ENCODE measurements at regions not wholly inside any gene's neighbourhood (a gene's known extent, or its start where the extent isn't known, plus 50 kb on each side); places are given as distances from the start of the nearest gene placed in this dataset.
A peak's percentile ranks its signal among the peaks of the same experiment; 100 is the strongest.

DNA sequence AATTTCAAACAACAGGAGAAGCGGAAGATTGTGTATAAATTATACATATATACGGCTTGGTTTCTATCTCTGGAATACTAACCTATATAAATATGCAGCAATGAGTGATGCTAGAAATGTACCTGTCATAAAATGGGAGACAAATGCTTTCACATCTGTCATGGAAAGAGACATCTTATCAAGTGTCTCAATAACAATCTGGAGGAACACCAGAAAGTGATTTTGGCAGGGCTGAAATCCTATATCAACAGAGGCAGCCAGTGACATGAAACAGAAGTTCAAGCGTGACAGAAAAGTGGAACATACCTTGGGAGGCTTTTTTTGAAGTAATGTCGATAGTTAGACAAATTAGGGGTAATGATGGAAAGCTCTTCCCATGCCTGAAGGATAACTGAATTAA is 834.6 kb downstream of the JRKL start:
- FAIRE-seq = no peak
- DNase-seq (ENCODE audit: insufficient read length, low spot score) = no peak

- FAIRE-seq (no peak), DNase-seq (ENCODE audit: insufficient read length, low spot score) (no peak)
Observed at GRCh38 chr11:97225794-97226193, 836.0 kb downstream of the JRKL start.

- DNase-seq (ENCODE audit: insufficient read length, low spot score) = no peak
- no peak for FAIRE-seq
Observed at GRCh38 chr11:97229936-97230335, 840.1 kb downstream of the JRKL start.

DNA sequence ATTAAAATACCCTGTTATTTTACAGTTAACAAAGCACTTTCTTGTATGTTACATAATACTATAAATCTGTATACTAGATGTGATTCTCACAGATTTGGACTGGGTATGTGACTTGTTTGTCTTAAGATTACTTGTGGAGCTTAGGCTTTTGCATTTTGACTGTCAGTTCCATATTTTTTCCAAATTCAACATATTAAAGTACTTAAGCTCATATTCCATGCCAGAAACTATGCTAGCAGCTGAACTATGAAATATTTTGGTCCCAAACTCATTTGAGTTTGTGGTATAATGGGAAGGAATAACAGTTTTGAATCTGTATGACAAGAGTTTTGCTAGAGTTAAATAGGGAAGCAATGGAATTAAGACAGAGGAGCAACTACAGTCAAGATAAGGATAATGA is 841.4 kb downstream of the JRKL start:
- FAIRE-seq = no peak
- DNase-seq (ENCODE audit: insufficient read length, low spot score) = no peak

DNA sequence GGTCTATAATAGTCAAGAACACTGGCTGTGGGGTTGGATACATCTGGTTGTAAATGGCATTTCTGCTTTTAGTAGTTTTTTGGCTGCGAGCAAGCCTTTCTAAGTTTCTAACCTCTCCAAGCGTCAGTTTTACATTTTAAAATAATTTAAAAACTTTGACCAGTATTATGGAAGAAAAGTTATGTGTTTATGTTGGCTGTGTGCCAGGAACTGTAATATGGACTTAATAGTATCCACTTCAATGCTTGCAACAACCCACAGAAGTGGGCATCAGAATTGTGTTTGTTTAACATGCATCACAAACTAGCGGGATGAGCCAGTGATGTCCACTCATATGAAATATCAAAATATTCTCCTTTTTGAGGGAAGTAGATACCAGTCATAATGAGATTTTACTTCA is 844.2 kb downstream of the JRKL start:
- DNase-seq (ENCODE audit: insufficient read length, low spot score) (no peak), FAIRE-seq (no peak)

- DNase-seq (ENCODE audit: insufficient read length, low spot score) = no peak
- FAIRE-seq = no peak
Observed at GRCh38 chr11:97237151-97237550, 847.3 kb downstream of the JRKL start.

- FAIRE-seq = no peak
- no peak for DNase-seq (ENCODE audit: insufficient read length, low spot score)
Observed at GRCh38 chr11:97247601-97248000, 857.8 kb downstream of the JRKL start.

DNA sequence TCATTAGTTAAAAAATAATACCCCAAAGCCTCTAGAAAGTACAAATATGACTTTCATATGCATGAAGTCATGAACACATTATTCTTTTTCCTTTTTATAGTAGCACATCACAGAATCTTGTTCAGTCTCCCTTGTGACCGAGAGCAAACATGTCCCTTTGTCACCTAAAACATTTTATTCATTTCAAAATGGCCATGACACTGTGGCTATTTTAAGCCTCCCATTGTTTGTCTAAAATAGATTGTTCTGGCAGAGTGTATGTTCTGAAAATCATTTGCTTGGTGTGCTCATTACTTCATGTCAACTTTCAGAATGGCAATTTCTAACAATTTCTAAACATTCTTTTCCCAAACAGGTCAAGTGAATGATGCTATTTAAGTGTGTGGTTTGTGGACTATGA is 865.0 kb downstream of the JRKL start:
- no peak for FAIRE-seq

DNA sequence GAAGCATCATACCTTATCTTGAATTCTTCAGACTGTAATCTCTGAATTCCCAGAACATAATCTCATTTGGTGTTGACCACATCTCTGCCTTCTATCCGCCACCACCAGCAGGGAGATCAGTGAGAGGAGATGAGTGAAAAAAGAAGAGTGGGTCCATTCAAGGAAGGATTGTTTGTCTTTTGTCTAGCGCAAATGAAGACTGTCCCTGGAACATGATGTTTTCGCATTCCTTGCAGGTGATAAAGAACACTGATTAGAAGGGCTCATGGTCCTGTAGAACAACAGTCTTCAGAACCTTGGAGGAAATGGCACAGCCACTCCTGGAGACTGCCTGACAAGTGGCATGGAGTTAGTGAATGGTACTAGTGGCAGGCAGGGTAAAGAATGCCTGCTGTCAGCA is 869.6 kb downstream of the JRKL start:
- no peak for DNase-seq (ENCODE audit: insufficient read length, low spot score)
- no peak for FAIRE-seq

More for the DNA sequence above, 865.0 kb downstream of the JRKL start:
- DNase-seq (ENCODE audit: insufficient read length, low spot score) = no peak

GRCh38 chr11:97259884-97260283 is 870.1 kb downstream of the JRKL start:
- no peak for DNase-seq (ENCODE audit: insufficient read length, low spot score)
- no peak for FAIRE-seq

GRCh38 chr11:97263183-97263858 is 873.5 kb downstream of the JRKL start:
- FAIRE-seq (no peak), DNase-seq (ENCODE audit: insufficient read length, low spot score) (no peak)

DNA sequence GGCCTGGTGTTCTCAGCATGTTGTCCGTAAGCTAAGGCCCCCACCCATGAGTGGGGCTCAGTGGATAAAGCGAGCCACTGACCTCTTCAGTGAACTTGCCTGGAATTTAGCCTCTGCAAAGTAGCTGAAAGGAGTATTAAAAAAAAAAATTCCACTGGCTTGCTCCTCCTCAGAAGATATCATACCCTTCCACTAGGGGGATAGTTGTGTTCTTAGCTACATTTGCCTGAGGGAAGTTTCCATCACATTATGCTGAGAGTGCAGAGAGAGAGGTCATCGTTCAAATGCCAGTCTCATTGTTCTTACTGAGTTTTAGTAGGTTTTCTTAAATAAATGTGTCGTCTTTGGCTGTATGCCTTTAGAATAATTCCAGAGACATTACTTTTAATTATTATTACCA is 879.7 kb downstream of the JRKL start:
- FAIRE-seq = no peak
- peak; percentile 2 for DNase-seq (ENCODE audit: insufficient read length, low spot score)

DNA sequence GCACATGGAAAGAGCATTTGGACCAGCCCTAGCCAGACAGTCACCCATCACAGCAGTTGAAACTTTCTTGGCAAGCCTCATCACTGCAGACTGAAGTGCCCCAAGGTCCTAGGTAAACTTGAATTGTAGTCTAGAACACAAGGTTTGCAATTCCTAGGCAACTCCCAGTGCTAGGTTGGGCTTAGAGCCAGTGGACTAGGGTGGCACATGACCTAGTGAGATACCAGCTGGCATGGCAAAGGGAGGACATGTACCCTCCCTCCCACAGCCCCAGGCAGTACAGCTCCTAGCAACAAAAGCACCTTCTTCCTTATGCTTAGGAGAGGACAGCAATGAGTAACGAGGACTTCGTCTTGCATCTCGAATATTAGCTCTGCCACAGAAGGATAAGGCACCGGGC is 889.5 kb downstream of the JRKL start:
- FAIRE-seq = no peak

GRCh38 chr11:97280347-97280746 is 890.5 kb downstream of the JRKL start:
- DNase-seq (ENCODE audit: insufficient read length, low spot score) (no peak), FAIRE-seq (no peak)

More for the DNA sequence above, 889.5 kb downstream of the JRKL start:
- no peak for DNase-seq (ENCODE audit: insufficient read length, low spot score)

- no peak for FAIRE-seq
- no peak for DNase-seq (ENCODE audit: insufficient read length, low spot score)
Observed at GRCh38 chr11:97289823-97290222, 900.0 kb downstream of the JRKL start.

- DNase-seq (ENCODE audit: insufficient read length, low spot score) (no peak), FAIRE-seq (no peak)
Observed at GRCh38 chr11:97290464-97291041, 900.7 kb downstream of the JRKL start.

DNA sequence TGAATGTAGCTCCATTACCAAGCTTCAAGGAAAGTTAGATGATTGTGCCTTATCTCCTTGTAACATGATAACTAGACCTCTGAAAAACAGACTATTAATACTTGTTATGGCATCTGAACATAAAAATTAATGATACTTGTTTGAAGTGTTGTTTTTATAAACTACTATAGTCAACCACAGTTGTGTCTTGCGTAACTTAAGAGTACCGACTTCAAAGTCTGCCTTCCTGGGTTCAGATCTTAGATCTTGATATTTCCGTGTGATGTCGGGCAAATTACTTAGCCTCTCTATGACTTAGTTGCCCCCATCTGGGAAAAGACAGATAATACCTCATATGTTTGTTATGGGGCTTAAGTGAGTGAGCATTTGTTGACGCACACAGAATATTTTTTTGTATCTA is 906.5 kb downstream of the JRKL start:
- FAIRE-seq (no peak), DNase-seq (ENCODE audit: insufficient read length, low spot score) (no peak)

DNA sequence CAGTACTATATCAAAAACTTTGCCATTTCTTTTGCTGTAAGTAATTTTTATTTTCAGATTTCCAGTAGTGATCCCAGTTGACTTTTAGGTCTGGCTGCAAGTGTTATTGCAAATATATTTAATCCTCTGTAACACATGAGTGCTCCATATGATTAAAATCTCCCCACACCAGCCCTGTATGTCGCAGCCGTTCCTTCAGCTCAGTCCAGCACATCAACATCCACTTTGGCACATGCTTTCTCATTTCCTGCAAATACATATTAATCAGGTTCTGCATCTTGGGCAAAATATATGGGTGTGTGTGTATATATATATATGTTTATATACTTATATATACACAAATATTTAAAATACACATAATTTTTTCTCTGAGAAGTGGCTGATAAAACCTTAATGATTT is 919.5 kb downstream of the JRKL start:
- no peak for FAIRE-seq
- no peak for DNase-seq (ENCODE audit: insufficient read length, low spot score)

DNA sequence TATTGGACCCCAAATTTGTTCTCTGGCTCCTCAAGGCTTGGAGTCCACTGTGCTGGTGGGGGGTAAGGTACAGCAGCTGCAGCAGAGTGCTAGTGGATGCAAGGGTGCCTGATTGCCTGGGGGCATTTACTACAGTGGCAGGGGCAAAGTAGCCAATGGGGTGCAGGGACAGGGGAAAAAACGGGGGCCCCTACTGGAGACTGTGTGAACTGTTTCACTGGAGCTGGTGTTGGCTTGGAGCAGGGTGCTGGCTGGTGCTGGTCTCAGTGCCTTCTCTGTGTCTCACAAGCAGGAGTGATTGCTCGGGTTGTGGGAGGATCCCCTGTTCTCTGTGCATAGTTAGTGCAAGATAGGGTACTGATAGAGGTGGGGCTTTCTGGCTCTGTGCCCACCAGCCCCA is 935.9 kb downstream of the JRKL start:
- no peak for DNase-seq (ENCODE audit: insufficient read length, low spot score)
- FAIRE-seq = no peak

DNA sequence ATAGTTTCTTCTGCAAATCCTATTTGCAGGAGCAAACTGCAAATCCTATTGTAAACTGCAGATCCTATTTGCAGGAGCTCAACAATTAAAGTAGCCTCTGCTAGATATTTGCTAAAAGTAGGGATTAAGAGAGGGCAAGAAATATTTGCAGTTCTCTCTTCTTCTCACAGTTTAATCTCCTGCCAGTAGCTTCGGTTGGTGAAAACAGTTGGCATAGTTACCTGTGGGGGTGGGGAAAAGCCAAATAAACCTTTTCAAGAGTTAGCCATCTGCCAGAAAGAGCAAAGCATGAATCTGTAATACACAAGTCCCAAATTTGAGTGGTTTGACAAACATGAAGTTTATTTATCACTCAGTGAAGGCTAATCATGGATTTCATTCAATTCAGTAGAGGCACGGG is 942.5 kb downstream of the JRKL start:
- FAIRE-seq = no peak
- DNase-seq (ENCODE audit: insufficient read length, low spot score) = no peak

DNA sequence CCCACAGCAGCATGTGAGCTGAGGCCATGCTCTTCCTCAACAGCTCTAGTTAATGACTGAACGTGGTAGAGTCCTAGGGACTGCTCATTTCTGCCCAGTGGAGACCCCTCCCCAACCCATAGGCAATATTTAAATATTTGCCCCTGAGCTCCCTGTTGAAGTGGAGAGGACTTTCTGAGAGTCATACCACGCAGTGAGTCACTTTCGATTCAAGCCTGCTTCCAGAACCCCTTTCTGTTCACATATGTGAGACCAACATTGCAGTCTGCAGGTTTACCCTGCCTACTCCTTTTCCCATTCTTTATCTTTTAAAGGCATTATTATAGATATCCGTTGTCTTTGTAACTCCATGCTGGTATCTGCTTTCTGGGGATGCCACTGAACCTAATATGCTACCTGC is 946.3 kb downstream of the JRKL start:
- no peak for DNase-seq (ENCODE audit: insufficient read length, low spot score)
- FAIRE-seq = no peak

DNA sequence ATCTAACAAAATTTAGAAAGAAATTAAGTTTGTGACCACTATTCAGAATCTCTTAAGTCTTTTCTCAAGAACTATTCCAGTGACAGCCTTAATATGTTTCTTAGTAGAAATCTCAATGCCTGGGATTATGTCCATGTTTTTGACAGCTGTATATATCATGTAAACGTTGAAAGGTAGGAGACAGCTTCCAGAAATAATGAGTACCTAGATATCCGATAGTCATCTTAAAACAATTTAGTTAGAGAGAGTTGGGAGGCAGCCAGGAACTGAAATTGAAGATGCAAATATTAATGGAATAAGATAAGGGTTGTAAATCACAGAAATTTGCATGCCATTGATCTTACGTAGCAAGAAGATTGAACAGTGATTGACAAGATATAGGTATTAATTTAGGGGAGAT is 955.2 kb downstream of the JRKL start:
- DNase-seq (ENCODE audit: insufficient read length, low spot score) = no peak
- no peak for FAIRE-seq

- FAIRE-seq (no peak), DNase-seq (ENCODE audit: insufficient read length, low spot score) (no peak)
Observed at GRCh38 chr11:97349201-97349600, 959.4 kb downstream of the JRKL start.

All from GM19239 (cell line).